PC-9 (cell line): ENCODE measurements at regions not wholly inside any gene's neighbourhood (a gene's known extent, or its start where the extent isn't known, plus 50 kb on each side); places are given as distances from the start of the nearest gene placed in this dataset.
"Not testable (repeated sequence)": the region's sequence is repeated elsewhere in the genome, so short reads cannot be mapped to it uniquely, and the experiment has no call there.

ENCODE experiments used
- EZH2 ChIP-seq: fragments of 200-600 bp; sonication (generic); IDR thresholded peaks from 2 replicates; pipeline ENCODE4 v1.8.0; 2017; ENCODE audit warnings: antibody characterized with exemption, low read depth
- TF ChIP-seq, protein P1 (sequence below): fragments of 200-600 bp; sonication (generic); conservative IDR thresholded peaks from 2 replicates; pipeline ENCODE4 v1.6.1; 2017; ENCODE audit warnings: mixed run types, antibody characterized with exemption, mild to moderate bottlenecking, moderate library complexity

- TF ChIP-seq, protein P1, sequence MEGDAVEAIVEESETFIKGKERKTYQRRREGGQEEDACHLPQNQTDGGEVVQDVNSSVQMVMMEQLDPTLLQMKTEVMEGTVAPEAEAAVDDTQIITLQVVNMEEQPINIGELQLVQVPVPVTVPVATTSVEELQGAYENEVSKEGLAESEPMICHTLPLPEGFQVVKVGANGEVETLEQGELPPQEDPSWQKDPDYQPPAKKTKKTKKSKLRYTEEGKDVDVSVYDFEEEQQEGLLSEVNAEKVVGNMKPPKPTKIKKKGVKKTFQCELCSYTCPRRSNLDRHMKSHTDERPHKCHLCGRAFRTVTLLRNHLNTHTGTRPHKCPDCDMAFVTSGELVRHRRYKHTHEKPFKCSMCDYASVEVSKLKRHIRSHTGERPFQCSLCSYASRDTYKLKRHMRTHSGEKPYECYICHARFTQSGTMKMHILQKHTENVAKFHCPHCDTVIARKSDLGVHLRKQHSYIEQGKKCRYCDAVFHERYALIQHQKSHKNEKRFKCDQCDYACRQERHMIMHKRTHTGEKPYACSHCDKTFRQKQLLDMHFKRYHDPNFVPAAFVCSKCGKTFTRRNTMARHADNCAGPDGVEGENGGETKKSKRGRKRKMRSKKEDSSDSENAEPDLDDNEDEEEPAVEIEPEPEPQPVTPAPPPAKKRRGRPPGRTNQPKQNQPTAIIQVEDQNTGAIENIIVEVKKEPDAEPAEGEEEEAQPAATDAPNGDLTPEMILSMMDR: not testable (repeated sequence)
- not testable (repeated sequence) for TF ChIP-seq EZH2
Observed at GRCh38 chr1:149665033-149665432, 81.4 kb downstream of the PPIAL4C start.
